ENCODE measurements at regions not wholly inside any gene's neighbourhood (a gene's known extent, or its start where the extent isn't known, plus 50 kb on each side); places are given as distances from the start of the nearest gene placed in this dataset.

DNA sequence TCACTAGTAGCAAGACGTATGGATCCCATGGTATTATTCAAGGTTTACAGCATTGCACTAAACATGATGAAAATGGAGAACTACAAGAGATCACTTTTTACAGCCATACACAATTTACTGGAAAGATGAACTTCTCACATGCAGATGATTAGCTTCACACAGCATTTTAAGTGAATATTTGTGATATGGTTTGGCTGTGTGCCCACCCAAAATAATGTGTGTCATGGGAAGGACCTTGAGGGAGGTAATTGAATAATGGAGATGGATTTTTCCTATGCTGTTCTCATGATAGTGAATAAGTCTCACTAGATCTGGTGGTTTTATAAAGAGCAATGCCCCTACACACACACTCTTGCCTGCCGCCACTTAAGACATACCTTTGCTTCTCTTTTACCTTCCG, 662.0 kb upstream of the CCDC54 start:
- Histone ChIP-seq H3K9ac (ENCODE audit: low read length) (no peak overlapping the region), H3K27me3 (ENCODE audit: low read depth, low read length) (no peaks in the 10 kb centered on the region), H3K4me2 (ENCODE audit: low read length) (no peak overlapping the region)

DNA sequence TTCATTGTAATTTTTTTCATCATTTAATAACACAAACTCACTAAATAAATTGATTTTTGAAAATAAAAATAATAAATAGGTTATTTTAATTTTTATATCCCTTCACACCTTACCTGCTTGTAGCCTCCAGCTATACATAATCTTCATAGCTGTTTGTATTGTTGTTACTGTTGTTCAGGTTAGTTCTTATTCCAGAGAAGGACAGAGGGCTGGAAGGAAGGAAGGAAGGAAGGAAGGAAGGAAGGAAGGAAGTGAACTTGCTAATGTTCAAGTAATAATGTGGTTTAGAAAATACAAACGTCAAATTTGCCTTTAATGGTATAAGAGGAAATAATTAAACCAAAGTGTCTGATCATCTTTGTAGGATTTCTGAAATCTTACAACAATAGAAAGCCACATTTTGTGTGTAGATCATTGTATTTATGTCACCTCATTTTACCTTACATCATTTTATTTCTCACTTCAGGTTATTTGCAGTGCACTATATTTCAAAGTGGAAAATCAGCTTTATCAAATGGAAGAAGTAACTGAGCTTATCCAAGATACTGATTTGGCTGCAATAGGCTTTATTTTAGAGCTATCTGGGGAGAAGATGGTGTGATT, 660.0 kb upstream of the CCDC54 start:
- Histone ChIP-seq H3K36me3 (replicated peaks; ENCODE audit: low read depth, low read length) (no peaks in the 10 kb centered on the region), H3K4me1 (ENCODE audit: low read length) (no peaks in the 10 kb centered on the region), H3K27ac (ENCODE audit: low read length) (no peak overlapping the region), H3K9me3 (ENCODE audit: insufficient read depth, low read length) (no peaks in the 10 kb centered on the region), H2AFZ (ENCODE audit: low read depth, low read length) (no peak overlapping the region), H3K4me3 (ENCODE audit: low read length) (no peak overlapping the region), H3K79me2 (ENCODE audit: low read length) (no peaks in the 10 kb centered on the region), H3K4me2 (ENCODE audit: low read length) (no peak overlapping the region), H4K20me1 (ENCODE audit: insufficient read depth, low read length) (no peaks in the 10 kb centered on the region), H3K9ac (ENCODE audit: low read length) (no peak overlapping the region), H3K27me3 (ENCODE audit: low read depth, low read length) (no peaks in the 10 kb centered on the region)
- TF ChIP-seq, protein P1, sequence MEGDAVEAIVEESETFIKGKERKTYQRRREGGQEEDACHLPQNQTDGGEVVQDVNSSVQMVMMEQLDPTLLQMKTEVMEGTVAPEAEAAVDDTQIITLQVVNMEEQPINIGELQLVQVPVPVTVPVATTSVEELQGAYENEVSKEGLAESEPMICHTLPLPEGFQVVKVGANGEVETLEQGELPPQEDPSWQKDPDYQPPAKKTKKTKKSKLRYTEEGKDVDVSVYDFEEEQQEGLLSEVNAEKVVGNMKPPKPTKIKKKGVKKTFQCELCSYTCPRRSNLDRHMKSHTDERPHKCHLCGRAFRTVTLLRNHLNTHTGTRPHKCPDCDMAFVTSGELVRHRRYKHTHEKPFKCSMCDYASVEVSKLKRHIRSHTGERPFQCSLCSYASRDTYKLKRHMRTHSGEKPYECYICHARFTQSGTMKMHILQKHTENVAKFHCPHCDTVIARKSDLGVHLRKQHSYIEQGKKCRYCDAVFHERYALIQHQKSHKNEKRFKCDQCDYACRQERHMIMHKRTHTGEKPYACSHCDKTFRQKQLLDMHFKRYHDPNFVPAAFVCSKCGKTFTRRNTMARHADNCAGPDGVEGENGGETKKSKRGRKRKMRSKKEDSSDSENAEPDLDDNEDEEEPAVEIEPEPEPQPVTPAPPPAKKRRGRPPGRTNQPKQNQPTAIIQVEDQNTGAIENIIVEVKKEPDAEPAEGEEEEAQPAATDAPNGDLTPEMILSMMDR (IDR thresholded peaks at IDR 0.05; ENCODE audit: low read depth, low read length), result no peak
- TF ChIP-seq EZH2phosphoT487 (IDR thresholded peaks at IDR 0.05; ENCODE audit: low read depth), result no peak

More for the DNA sequence above, 662.0 kb upstream of the CCDC54 start:
- Histone ChIP-seq H4K20me1 (ENCODE audit: insufficient read depth, low read length) (no peaks in the 10 kb centered on the region), H3K9me3 (ENCODE audit: insufficient read depth, low read length) (no peaks in the 10 kb centered on the region), H3K36me3 (replicated peaks; ENCODE audit: low read depth, low read length) (no peaks in the 10 kb centered on the region), H3K27ac (ENCODE audit: low read length) (no peak overlapping the region), H3K4me1 (ENCODE audit: low read length) (no peaks in the 10 kb centered on the region), H3K4me3 (ENCODE audit: low read length) (no peak overlapping the region), H3K79me2 (ENCODE audit: low read length) (no peaks in the 10 kb centered on the region), H2AFZ (ENCODE audit: low read depth, low read length) (no peak overlapping the region)
- TF ChIP-seq, protein P1 (IDR thresholded peaks at IDR 0.05; ENCODE audit: low read depth, low read length), result no peak
- no peak for TF ChIP-seq EZH2phosphoT487 (IDR thresholded peaks at IDR 0.05; ENCODE audit: low read depth)

DNA sequence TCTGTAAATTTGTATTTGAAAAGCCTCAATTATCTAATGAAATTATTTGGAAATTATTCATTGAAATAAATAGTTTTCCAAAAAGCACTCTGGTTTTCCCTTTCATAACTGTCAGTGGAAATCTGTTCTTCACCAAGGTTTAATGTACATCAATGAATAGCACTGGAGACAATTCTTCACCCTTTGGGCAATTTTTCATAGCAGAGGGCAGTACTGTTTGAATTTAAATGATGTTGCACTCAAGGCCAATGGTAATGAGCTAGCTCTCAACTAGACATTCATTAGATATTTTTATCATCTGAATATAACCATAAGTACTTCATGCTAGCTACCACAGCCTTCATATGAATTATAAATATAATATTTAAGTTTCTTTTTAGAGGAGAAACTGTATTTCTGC, 658.2 kb upstream of the CCDC54 start:
- H3K4me2 ChIP-seq (ENCODE audit: low read length), result no peak overlapping the region
- TF ChIP-seq, protein P1 (IDR thresholded peaks at IDR 0.05; ENCODE audit: low read depth, low read length), result no peak
- no peak for TF ChIP-seq EZH2phosphoT487 (IDR thresholded peaks at IDR 0.05; ENCODE audit: low read depth)

DNA sequence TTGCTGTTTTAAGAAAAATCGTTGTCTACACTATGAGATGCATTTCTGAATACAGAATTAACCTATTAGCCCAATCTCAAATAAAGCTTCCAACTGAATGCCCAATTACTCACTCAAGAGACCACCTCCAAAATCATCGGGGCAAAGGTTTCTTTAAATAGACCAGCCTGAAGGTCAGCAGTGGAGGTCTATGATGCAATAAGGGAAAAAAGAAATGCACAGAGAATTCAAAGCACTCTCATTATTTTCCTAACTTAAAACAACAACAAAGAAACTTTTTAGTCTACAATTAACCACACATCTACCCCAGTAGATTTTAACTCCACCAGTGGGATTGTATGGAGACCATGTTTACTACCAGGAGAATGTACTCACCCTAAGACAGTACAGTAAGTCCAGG, 657.7 kb upstream of the CCDC54 start:
- Histone ChIP-seq H4K20me1 (ENCODE audit: insufficient read depth, low read length) (no peaks in the 10 kb centered on the region), H3K27me3 (ENCODE audit: low read depth, low read length) (no peaks in the 10 kb centered on the region), H3K4me1 (ENCODE audit: low read length) (no peaks in the 10 kb centered on the region), H3K79me2 (ENCODE audit: low read length) (no peaks in the 10 kb centered on the region), H3K9ac (ENCODE audit: low read length) (no peak overlapping the region), H3K4me3 (ENCODE audit: low read length) (no peak overlapping the region), H2AFZ (ENCODE audit: low read depth, low read length) (no peak overlapping the region), H3K27ac (ENCODE audit: low read length) (no peak overlapping the region), H3K4me2 (ENCODE audit: low read length) (no peak overlapping the region), H3K36me3 (replicated peaks; ENCODE audit: low read depth, low read length) (no peaks in the 10 kb centered on the region), H3K9me3 (ENCODE audit: insufficient read depth, low read length) (no peaks in the 10 kb centered on the region)
- no peak for TF ChIP-seq EZH2phosphoT487 (IDR thresholded peaks at IDR 0.05; ENCODE audit: low read depth)
- TF ChIP-seq, protein P1 (IDR thresholded peaks at IDR 0.05; ENCODE audit: low read depth, low read length), result no peak

More for the DNA sequence above, 658.2 kb upstream of the CCDC54 start:
- Histone ChIP-seq H2AFZ (ENCODE audit: low read depth, low read length) (no peak overlapping the region), H3K9ac (ENCODE audit: low read length) (no peak overlapping the region), H3K4me1 (ENCODE audit: low read length) (no peaks in the 10 kb centered on the region), H3K4me3 (ENCODE audit: low read length) (no peak overlapping the region), H3K9me3 (ENCODE audit: insufficient read depth, low read length) (no peaks in the 10 kb centered on the region), H3K27ac (ENCODE audit: low read length) (no peak overlapping the region), H4K20me1 (ENCODE audit: insufficient read depth, low read length) (no peaks in the 10 kb centered on the region), H3K36me3 (replicated peaks; ENCODE audit: low read depth, low read length) (no peaks in the 10 kb centered on the region), H3K79me2 (ENCODE audit: low read length) (no peaks in the 10 kb centered on the region), H3K27me3 (ENCODE audit: low read depth, low read length) (no peaks in the 10 kb centered on the region)
